H54 (cell line): ENCODE measurements at regions not wholly inside any gene's neighbourhood (a gene's known extent, or its start where the extent isn't known, plus 50 kb on each side); places are given as distances from the start of the nearest gene placed in this dataset.
A peak's percentile ranks its signal among the peaks of the same experiment; 100 is the strongest.

Experiments used
- DNase-seq: peaks from one replicate; pipeline ENCODE4 v3.0.0; 2011; ENCODE audit warnings: low spot score, mixed read lengths; ENCODE audit not compliant: insufficient read length
- FAIRE-seq: peaks from 3 replicates; lab custom pipeline; 2011; peaks lifted over from hg19 to GRCh38; lab: Jason Lieb, UNC
- POLR2A ChIP-seq: IDR thresholded peaks from 2 replicates; pipeline ENCODE4 v1.6.1; 2011; ENCODE audit warnings: low read depth, mild to moderate bottlenecking, low read length

- FAIRE-seq (no peak), DNase-seq (no peak)
- no peak for TF ChIP-seq POLR2A
Measured at GRCh38 chr13:105259426-105259825, 1276.0 kb downstream of the EFNB2 start.

GRCh38 chr13:105255472-105255871 is 1280.0 kb downstream of the EFNB2 start:
- TF ChIP-seq POLR2A: no peak
- DNase-seq: no peak
- FAIRE-seq: no peak

GRCh38 chr13:105251293-105251692 is 1284.2 kb downstream of the EFNB2 start:
- DNase-seq (no peak), FAIRE-seq (no peak)
- no peak for TF ChIP-seq POLR2A

GRCh38 chr13:105247830-105248229 is 1287.6 kb downstream of the EFNB2 start:
- peak; percentile 6 for FAIRE-seq
- no peak for DNase-seq
- no peak for TF ChIP-seq POLR2A

GRCh38 chr13:105240371-105240770 is 1295.1 kb downstream of the EFNB2 start:
- FAIRE-seq (no peak), DNase-seq (no peak)
- TF ChIP-seq POLR2A: no peak

GRCh38 chr13:105232439-105232838 is 1303.0 kb downstream of the EFNB2 start:
- TF ChIP-seq POLR2A: no peak
- DNase-seq (no peak), FAIRE-seq (no peak)

- FAIRE-seq: no peak
- DNase-seq: no peak
- no peak for TF ChIP-seq POLR2A
Measured at GRCh38 chr13:105232006-105232405, 1303.5 kb downstream of the EFNB2 start.

GRCh38 chr13:105231579-105231978 is 1303.9 kb downstream of the EFNB2 start:
- FAIRE-seq: no peak
- no peak for DNase-seq
- no peak for TF ChIP-seq POLR2A

GRCh38 chr13:105220881-105221280 is 1314.6 kb downstream of the EFNB2 start:
- DNase-seq (no peak), FAIRE-seq (no peak)
- TF ChIP-seq POLR2A: no peak

GRCh38 chr13:105220063-105220462 is 1315.4 kb downstream of the EFNB2 start:
- DNase-seq (no peak), FAIRE-seq (no peak)
- TF ChIP-seq POLR2A: no peak

GRCh38 chr13:105219651-105220050 is 1315.8 kb downstream of the EFNB2 start:
- FAIRE-seq: peak; percentile 20
- no peak for TF ChIP-seq POLR2A
- no peak for DNase-seq

- DNase-seq: no peak
- no peak for TF ChIP-seq POLR2A
- peak; percentile 78 for FAIRE-seq
Measured at GRCh38 chr13:105213512-105213911, 1322.0 kb downstream of the EFNB2 start.

- no peak for TF ChIP-seq POLR2A
- DNase-seq (no peak), FAIRE-seq (no peak)
Measured at GRCh38 chr13:105207572-105208293, 1327.7 kb downstream of the EFNB2 start.

- peak; percentile 82 for FAIRE-seq
- DNase-seq: no peak
- no peak for TF ChIP-seq POLR2A
Measured at GRCh38 chr13:105202354-105202753, 1333.1 kb downstream of the EFNB2 start.

- TF ChIP-seq POLR2A: no peak
- DNase-seq (no peak), FAIRE-seq (peak; percentile 72)
Measured at GRCh38 chr13:105201351-105201750, 1334.1 kb downstream of the EFNB2 start.
